ENCODE measurements at regions not wholly inside any gene's neighbourhood (a gene's known extent, or its start where the extent isn't known, plus 50 kb on each side); places are given as distances from the start of the nearest gene placed in this dataset.

DNA sequence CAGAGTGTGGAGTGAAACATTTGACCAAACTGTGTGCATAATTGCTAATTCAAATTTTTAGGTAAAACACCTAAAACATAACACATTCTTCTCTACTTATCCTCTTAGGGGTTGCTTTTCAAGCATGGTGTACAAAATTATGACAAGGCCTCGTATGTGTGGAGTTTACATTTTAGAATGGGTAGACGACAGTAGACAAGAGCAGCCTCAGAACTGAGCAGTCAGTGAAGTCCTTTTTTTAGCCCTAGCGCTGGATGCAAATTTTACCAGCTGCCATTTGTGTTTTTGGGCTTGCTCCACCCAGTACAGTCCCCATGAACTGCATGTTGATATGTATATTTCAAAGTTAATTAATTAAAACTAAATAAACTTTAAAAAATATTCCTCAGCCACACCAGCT lies 64.7 kb upstream of the TOP3B start:
- TF ChIP-seq, protein P1, sequence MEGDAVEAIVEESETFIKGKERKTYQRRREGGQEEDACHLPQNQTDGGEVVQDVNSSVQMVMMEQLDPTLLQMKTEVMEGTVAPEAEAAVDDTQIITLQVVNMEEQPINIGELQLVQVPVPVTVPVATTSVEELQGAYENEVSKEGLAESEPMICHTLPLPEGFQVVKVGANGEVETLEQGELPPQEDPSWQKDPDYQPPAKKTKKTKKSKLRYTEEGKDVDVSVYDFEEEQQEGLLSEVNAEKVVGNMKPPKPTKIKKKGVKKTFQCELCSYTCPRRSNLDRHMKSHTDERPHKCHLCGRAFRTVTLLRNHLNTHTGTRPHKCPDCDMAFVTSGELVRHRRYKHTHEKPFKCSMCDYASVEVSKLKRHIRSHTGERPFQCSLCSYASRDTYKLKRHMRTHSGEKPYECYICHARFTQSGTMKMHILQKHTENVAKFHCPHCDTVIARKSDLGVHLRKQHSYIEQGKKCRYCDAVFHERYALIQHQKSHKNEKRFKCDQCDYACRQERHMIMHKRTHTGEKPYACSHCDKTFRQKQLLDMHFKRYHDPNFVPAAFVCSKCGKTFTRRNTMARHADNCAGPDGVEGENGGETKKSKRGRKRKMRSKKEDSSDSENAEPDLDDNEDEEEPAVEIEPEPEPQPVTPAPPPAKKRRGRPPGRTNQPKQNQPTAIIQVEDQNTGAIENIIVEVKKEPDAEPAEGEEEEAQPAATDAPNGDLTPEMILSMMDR (IDR thresholded peaks at IDR 0.05) = no peak

- TF ChIP-seq, protein P1 (IDR thresholded peaks at IDR 0.05) = no peak
Measured at GRCh38 chr22:22046370-22046769, 63.8 kb upstream of the TOP3B start.

- TF ChIP-seq, protein P1 (IDR thresholded peaks at IDR 0.05) = no peak
Measured at GRCh38 chr22:22045571-22046335, 63.2 kb upstream of the TOP3B start.

DNA sequence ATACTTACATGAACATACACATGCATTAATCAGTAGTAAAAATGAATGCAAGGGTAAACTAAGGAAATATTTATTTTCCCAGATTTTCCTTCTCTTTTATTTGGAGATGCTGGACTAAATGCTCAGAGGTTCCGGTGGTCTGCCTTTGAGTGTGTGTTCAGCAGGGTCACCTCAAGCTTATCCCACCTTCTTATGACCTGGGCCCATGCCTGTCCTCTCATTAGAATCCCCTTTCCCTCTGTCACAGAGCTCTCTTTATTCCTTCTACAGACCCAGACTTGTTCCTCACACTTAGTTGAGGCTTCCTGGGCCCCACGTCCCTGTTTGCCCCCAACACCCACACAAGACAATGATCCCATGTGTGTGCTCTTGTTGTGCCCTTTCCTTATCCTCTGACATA lies 61.6 kb upstream of the TOP3B start:
- TF ChIP-seq, protein P1 (IDR thresholded peaks at IDR 0.05) = no peak

DNA sequence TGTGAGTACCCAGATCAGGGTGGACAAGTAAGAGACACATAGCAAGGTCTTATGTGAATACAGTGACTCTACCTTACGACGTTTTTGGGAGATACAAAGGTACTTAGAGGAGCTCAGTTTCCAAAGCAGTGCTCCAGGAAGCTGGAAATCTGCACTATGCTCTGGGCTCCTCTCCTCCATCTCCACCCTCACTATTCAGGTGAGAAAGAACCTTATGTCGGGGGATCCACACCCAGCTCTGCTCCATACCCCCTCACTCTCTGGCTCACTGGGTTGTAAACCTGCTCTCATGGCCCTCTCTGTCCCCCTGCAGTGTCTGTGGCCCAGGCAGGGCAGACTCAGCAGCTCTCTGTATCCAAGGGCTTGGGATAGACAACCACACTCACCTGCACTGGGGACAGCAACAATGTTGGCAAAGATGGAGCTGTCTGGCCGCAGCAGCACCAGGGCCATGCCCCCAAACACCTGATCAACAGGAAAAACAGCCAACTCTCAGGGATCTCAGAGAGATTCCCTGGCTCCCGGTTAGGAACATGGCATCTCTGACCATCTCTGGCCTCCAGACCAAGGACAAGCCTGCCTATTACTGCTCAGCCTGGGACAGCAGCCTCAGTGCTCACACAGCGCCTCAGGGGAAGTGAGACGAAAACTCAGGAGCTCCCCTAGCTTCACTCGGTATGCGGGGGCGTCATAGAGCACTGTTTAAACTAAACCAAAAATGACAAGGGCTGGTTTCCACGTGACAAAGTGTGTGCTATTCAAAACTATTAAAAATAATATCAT lies 60.9 kb upstream of the TOP3B start:
- TF ChIP-seq, protein P1 (IDR thresholded peaks at IDR 0.05) = no peak

- TF ChIP-seq, protein P1 (IDR thresholded peaks at IDR 0.05) = no peak
Measured at GRCh38 chr22:22042599-22043295, 60.2 kb upstream of the TOP3B start.

GRCh38 chr22:22042009-22042408 lies 59.4 kb upstream of the TOP3B start:
- TF ChIP-seq, protein P1 (IDR thresholded peaks at IDR 0.05) = no peak

All from LNCAP (cell line).